ENCODE measurements at regions not wholly inside any gene's neighbourhood (a gene's known extent, or its start where the extent isn't known, plus 50 kb on each side); places are given as distances from the start of the nearest gene placed in this dataset.
A peak's percentile ranks its signal among the peaks of the same experiment; 100 is the strongest.

- no peak for DNase-seq (ENCODE audit: low spot score)
- TF ChIP-seq CTCF (IDR thresholded peaks at IDR 0.05; ENCODE audit: extremely low read depth, missing control alignments) = no peak
Measured at GRCh38 chr3:190194506-190194905, 73.8 kb upstream of the P3H2 start.

- no peak for TF ChIP-seq CTCF (IDR thresholded peaks at IDR 0.05; ENCODE audit: extremely low read depth, missing control alignments)
- DNase-seq (ENCODE audit: low spot score) = no peak
Measured at GRCh38 chr3:190193210-190193609, 72.5 kb upstream of the P3H2 start.

GRCh38 chr3:190192739-190193138 lies 72.0 kb upstream of the P3H2 start:
- TF ChIP-seq CTCF (IDR thresholded peaks at IDR 0.05; ENCODE audit: extremely low read depth, missing control alignments) = no peak
- DNase-seq (ENCODE audit: low spot score) = no peak

- TF ChIP-seq CTCF (IDR thresholded peaks at IDR 0.05; ENCODE audit: extremely low read depth, missing control alignments) = no peak
- no peak for DNase-seq (ENCODE audit: low spot score)
Measured at GRCh38 chr3:190192087-190192486, 71.4 kb upstream of the P3H2 start.

- no peak for DNase-seq (ENCODE audit: low spot score)
- no peak for TF ChIP-seq CTCF (IDR thresholded peaks at IDR 0.05; ENCODE audit: extremely low read depth, missing control alignments)
Measured at GRCh38 chr3:190188197-190188596, 67.5 kb upstream of the P3H2 start.

GRCh38 chr3:190183121-190183520 lies 62.4 kb upstream of the P3H2 start:
- no peak for TF ChIP-seq CTCF (IDR thresholded peaks at IDR 0.05; ENCODE audit: extremely low read depth, missing control alignments)
- DNase-seq (ENCODE audit: low spot score) = peak; percentile 35

- no peak for TF ChIP-seq CTCF (IDR thresholded peaks at IDR 0.05; ENCODE audit: extremely low read depth, missing control alignments)
- DNase-seq (ENCODE audit: low spot score) = no peak
Measured at GRCh38 chr3:190182418-190183043, 61.8 kb upstream of the P3H2 start.

Data from GM20000 (cell line).